ENCODE measurements at regions not wholly inside any gene's neighbourhood (a gene's known extent, or its start where the extent isn't known, plus 50 kb on each side); places are given as distances from the start of the nearest gene placed in this dataset.

DNA sequence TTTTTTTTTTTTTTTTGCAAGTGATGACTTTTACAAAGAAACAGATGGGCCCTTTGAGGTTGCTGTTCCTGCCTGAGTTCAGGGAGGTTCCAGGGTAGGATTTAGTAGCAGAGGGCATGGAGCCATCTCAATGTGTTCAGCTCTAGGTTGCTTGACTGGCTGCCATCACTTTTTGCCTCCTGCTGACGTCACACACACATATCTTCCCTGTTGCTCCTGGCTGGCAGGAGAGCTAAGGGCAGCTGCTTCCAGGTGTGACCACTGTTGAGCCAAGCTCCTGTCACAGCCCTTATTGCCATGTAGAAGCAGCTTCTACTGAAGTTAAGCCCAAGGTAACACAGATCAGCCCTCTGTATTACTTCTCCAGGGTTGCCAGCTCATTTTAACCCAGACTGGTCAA is 394.2 kb upstream of the SPRED2 start:
- TF ChIP-seq, protein P1, sequence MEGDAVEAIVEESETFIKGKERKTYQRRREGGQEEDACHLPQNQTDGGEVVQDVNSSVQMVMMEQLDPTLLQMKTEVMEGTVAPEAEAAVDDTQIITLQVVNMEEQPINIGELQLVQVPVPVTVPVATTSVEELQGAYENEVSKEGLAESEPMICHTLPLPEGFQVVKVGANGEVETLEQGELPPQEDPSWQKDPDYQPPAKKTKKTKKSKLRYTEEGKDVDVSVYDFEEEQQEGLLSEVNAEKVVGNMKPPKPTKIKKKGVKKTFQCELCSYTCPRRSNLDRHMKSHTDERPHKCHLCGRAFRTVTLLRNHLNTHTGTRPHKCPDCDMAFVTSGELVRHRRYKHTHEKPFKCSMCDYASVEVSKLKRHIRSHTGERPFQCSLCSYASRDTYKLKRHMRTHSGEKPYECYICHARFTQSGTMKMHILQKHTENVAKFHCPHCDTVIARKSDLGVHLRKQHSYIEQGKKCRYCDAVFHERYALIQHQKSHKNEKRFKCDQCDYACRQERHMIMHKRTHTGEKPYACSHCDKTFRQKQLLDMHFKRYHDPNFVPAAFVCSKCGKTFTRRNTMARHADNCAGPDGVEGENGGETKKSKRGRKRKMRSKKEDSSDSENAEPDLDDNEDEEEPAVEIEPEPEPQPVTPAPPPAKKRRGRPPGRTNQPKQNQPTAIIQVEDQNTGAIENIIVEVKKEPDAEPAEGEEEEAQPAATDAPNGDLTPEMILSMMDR (IDR thresholded peaks at IDR 0.05; ENCODE audit: borderline replicate concordance, extremely low read depth, low read length, poor library complexity, severe bottlenecking) = no peak
- no peak for TF ChIP-seq EZH2 (IDR thresholded peaks at IDR 0.05; ENCODE audit: borderline replicate concordance, low read depth, low read length, severe bottlenecking)
